HepG2 (cell line): ENCODE measurements at regions not wholly inside any gene's neighbourhood (a gene's known extent, or its start where the extent isn't known, plus 50 kb on each side); places are given as distances from the start of the nearest gene placed in this dataset.

Source experiments
- ATAC-seq: fragments of 200-7000 bp; cut with Tn5 transposase; 3 replicates; pipeline ENCODE4 v1.9.1; 2020; ENCODE audit warnings: mild to moderate bottlenecking, moderate library complexity
- BruUV-seq: library from RNA; stranded (reverse); fragments of 400-500 nt; replicated peaks from 2 replicates; lab custom pipeline; 2021; lab: Mats Ljungman, UMichigan
- CTCF ChIA-PET: fragments of 300-600 bp; formaldehyde crosslinking; extraction: SDS; loops from one replicate; lab custom pipeline; 2021; ENCODE audit warnings: low total read pairs, inconsistent platforms, low intra/inter-chr PET ratio; lab: Yijun Ruan, JAX
- POLR2A ChIA-PET: fragments of 350-600 bp; sonication (Branson Sonifier 250); formaldehyde crosslinking; loops from one replicate; lab custom pipeline; 2020; ENCODE audit warnings: antibody characterized with exemption, inconsistent platforms; lab: Yijun Ruan, JAX
- DNase-seq: peaks from one replicate; pipeline ENCODE4 v3.0.0-alpha.2; 2015; ENCODE audit warnings: low spot score
- FAIRE-seq: peaks from 3 replicates; lab custom pipeline; 2011; peaks lifted over from hg19 to GRCh38; lab: Jason Lieb, UNC
- H2AFZ ChIP-seq: one replicate; pipeline ENCODE4 v1.6.1; 2011; ENCODE audit warnings: low read length, inconsistent platforms
- H3K27ac ChIP-seq: fragments of 300-600 bp; 3 replicates; pipeline ENCODE4 v1.8.0; 2011; ENCODE audit warnings: mixed run types, mild to moderate bottlenecking, mixed read lengths, low read length, inconsistent platforms; ENCODE audit not compliant: insufficient read depth; ENCODE audit errors: extremely low read length
- H3K27me3 ChIP-seq, 2 experiments: fragments of 200-600 bp in 1 of 2; 2 replicates in 1 of 2; 3 replicates in 1 of 2; pipeline versions ENCODE4 v1.6.0 to v1.8.0; 2011; ENCODE audit warnings: low read length in 2 of 2, mild to moderate bottlenecking in 2 of 2, moderate library complexity in 2 of 2, inconsistent platforms in 1 of 2; ENCODE audit not compliant: insufficient read depth in 2 of 2, control insufficient read depth in 1 of 2
- H3K36me3 ChIP-seq, 2 experiments: fragments of 200-600 bp in 1 of 2; replicated peaks in 1 of 2; 2 replicates in 1 of 2; 3 replicates in 1 of 2; pipeline versions ENCODE4 v1.5.1 to v1.8.0; 2011; ENCODE audit warnings: low read length in 2 of 2, inconsistent platforms in 1 of 2; ENCODE audit not compliant: insufficient read depth in 2 of 2, control insufficient read depth in 1 of 2
- H3K4me1 ChIP-seq: 2 replicates; pipeline ENCODE4 v1.5.1; 2012; ENCODE audit warnings: low read length, inconsistent platforms; ENCODE audit not compliant: insufficient read depth
- H3K4me2 ChIP-seq: 2 replicates; pipeline ENCODE4 v1.6.0; 2011; ENCODE audit warnings: low read depth, low read length, inconsistent platforms
- H3K4me3 ChIP-seq, 3 experiments: fragments of 200-600 bp in 1 of 3; sonication (generic), shearing (Covaris generic) in 1 of 3; replicated peaks in 1 of 3; 2 replicates each; pipeline ENCODE4 v1.5.1; 2011 to 2016; ENCODE audit warnings: low read length in 3 of 3, inconsistent platforms in 2 of 3, low read depth in 2 of 3, mild to moderate bottlenecking in 2 of 3, control low read depth in 1 of 3, mixed read lengths in 1 of 3; ENCODE audit not compliant: insufficient read depth in 1 of 3
- H3K79me2 ChIP-seq: one replicate; pipeline ENCODE4 v1.6.1; 2011; ENCODE audit warnings: low read length, inconsistent platforms; ENCODE audit not compliant: insufficient read depth
- H3K9ac ChIP-seq: 2 replicates; pipeline ENCODE4 v1.6.0; 2011; ENCODE audit warnings: mild to moderate bottlenecking, low read depth, low read length, inconsistent platforms; ENCODE audit not compliant: insufficient read depth
- H3K9me3 ChIP-seq: 2 replicates; pipeline ENCODE4 v1.5.1; 2012; ENCODE audit warnings: mild to moderate bottlenecking, low read length
- H4K20me1 ChIP-seq: 2 replicates; pipeline ENCODE4 v1.6.0; 2011; ENCODE audit warnings: inconsistent platforms, mild to moderate bottlenecking, low read length, moderate library complexity; ENCODE audit not compliant: insufficient read depth
- ARNTL ChIP-seq: sonication (generic); formaldehyde crosslinking; IDR thresholded peaks from 2 replicates; pipeline ENCODE4 v1.4.0; 2020; ENCODE audit warnings: mild to moderate bottlenecking, missing genetic modification reagents
- FOXO4 ChIP-seq: sonication (generic); formaldehyde crosslinking; conservative IDR thresholded peaks from 2 replicates; pipeline ENCODE4 v1.8.1; 2023; ENCODE audit warnings: missing genetic modification reagents
- GABPA ChIP-seq, 2 experiments: IDR thresholded peaks; 2 replicates each; pipeline ENCODE4 v1.6.1; 2011 to 2016; ENCODE audit warnings: low read depth in 2 of 2, low read length in 1 of 2, missing biosample characterization in 1 of 2, missing genetic modification characterization in 1 of 2
- GLI4 ChIP-seq: sonication (generic); formaldehyde crosslinking; IDR thresholded peaks from 2 replicates; pipeline ENCODE4 v1.5.1; 2020; ENCODE audit warnings: missing genetic modification reagents, mild to moderate bottlenecking, moderate library complexity, borderline replicate concordance
- GTF2F1 ChIP-seq: fragments of 150-350 bp; IDR thresholded peaks from 2 replicates; pipeline ENCODE4 v1.6.1; 2014; ENCODE audit warnings: low read length
- JDP2 ChIP-seq: sonication (generic); formaldehyde crosslinking; IDR thresholded peaks from 2 replicates; pipeline ENCODE4 v1.8.1; 2022; ENCODE audit warnings: missing genetic modification reagents, borderline replicate concordance
- KAT2B ChIP-seq: fragments of 150-350 bp; IDR thresholded peaks from 2 replicates; pipeline ENCODE4 v1.6.1; 2014; ENCODE audit warnings: low read depth, low read length, borderline replicate concordance
- NFRKB ChIP-seq: fragments of 450-650 bp; IDR thresholded peaks from 2 replicates; pipeline ENCODE4 v1.6.1; 2017
- POLR2AphosphoS2 ChIP-seq: IDR thresholded peaks from 2 replicates; pipeline ENCODE4 v1.6.1; 2011; ENCODE audit warnings: low read depth, low read length, improper control_type of control experiment
- RAD51 ChIP-seq: fragments of 450-650 bp; IDR thresholded peaks from 2 replicates; pipeline ENCODE4 v1.6.1; 2016; ENCODE audit warnings: borderline replicate concordance
- RFX1 ChIP-seq: fragments of 450-650 bp; IDR thresholded peaks from 2 replicates; pipeline ENCODE4 v1.6.1; 2017
- STAG1 ChIP-seq: sonication (generic); formaldehyde crosslinking; IDR thresholded peaks from 2 replicates; pipeline ENCODE4 v1.4.0; 2020; ENCODE audit warnings: missing genetic modification reagents
- TBL1XR1 ChIP-seq: fragments of 150-350 bp; IDR thresholded peaks from 2 replicates; pipeline ENCODE4 v1.6.1; 2014; ENCODE audit warnings: borderline replicate concordance, low read length; ENCODE audit not compliant: partially characterized antibody
- ZBTB14 ChIP-seq: sonication (generic); formaldehyde crosslinking; IDR thresholded peaks from 2 replicates; pipeline ENCODE4 v1.4.0; 2020; ENCODE audit warnings: missing genetic modification reagents
- ZBTB8A ChIP-seq: sonication (generic); formaldehyde crosslinking; IDR thresholded peaks from 2 replicates; pipeline ENCODE4 v1.4.0; 2020; ENCODE audit warnings: mild to moderate bottlenecking, low read depth, missing genetic modification reagents, borderline replicate concordance
- ZFAT ChIP-seq: sonication (generic); formaldehyde crosslinking; conservative IDR thresholded peaks from 2 replicates; pipeline ENCODE4 v1.8.1; 2023; ENCODE audit warnings: missing genetic modification reagents, inconsistent platforms
- ZNF703 ChIP-seq: sonication (generic); formaldehyde crosslinking; IDR thresholded peaks from 2 replicates; pipeline ENCODE4 v1.5.1; 2020; ENCODE audit warnings: missing genetic modification reagents, mild to moderate bottlenecking, moderate library complexity, borderline replicate concordance
- ZNF704 ChIP-seq: sonication (generic); formaldehyde crosslinking; IDR thresholded peaks from 2 replicates; pipeline ENCODE4 v1.8.1; 2023; ENCODE audit warnings: mild to moderate bottlenecking, inconsistent platforms, moderate library complexity, missing genetic modification reagents, borderline replicate concordance
- WGBS: methylation state at CpG from one replicate; pipeline ENCODE4 v1.1.6; 2017; ENCODE audit warnings: low lambda C conversion rate; 5-methylcytosine and 5-hydroxymethylcytosine counted together
- in situ Hi-C: cut with HindIII; loops from 2 replicates; pipeline ENCODE4 v1.10.0; 2017; ENCODE audit warnings: low pct_unique_long_range_greater_than_20kb; ENCODE audit not compliant: extremely low pct_ligation_motif_present
- intact Hi-C: fragments of 100-400 bp; cut with micrococcal nuclease; formaldehyde crosslinking; loops from one replicate; pipeline ENCODE4 v1.10.0; 2022; ENCODE audit not compliant: unreplicated experiment

GRCh38 chr13:103250071-103250470 is 183.9 kb upstream of the SLC10A2 start:
- H4K20me1 ChIP-seq, result no peaks in the 10 kb centered on the region
- DNase-seq (no peak), ATAC-seq (no peak), FAIRE-seq (no peak)
- intact Hi-C loops (no loop called here), in situ Hi-C loops (no loop called here)
- WGBS, result 0% methylated on average over 1 of the region's 1 CpG
- H3K9me3 ChIP-seq, result peaks cover 16% of the 10 kb centered on the region
- no peaks in the 10 kb centered on the region for H3K4me1 ChIP-seq
- H3K4me2 ChIP-seq, result no peak overlapping the region
- H3K9ac ChIP-seq, result no peak overlapping the region
- H3K4me3 ChIP-seq, result no peak overlapping the region
- no peak for TF ChIP-seq JDP2 (CRISPR knock-in tag)
- TF ChIP-seq ZBTB8A, result no peak
- TF ChIP-seq TBL1XR1, result no peak
- no peak for TF ChIP-seq RFX1
- no peak for TF ChIP-seq GTF2F1
- TF ChIP-seq POLR2AphosphoS2, result no peak
- TF ChIP-seq ZNF703, result no peak
- TF ChIP-seq ZBTB14, result no peak
- TF ChIP-seq RAD51, result no peak
- TF ChIP-seq STAG1 (CRISPR knock-in tag), result no peak
- TF ChIP-seq GABPA (IDR thresholded peaks at IDR 0.05; ENCODE audit: low read depth, low read length), result no peak
- no peak for TF ChIP-seq GABPA (CRISPR knock-in tag; IDR thresholded peaks at IDR 0.05; ENCODE audit: low read depth)
- TF ChIP-seq KAT2B, result no peak
- no peak for TF ChIP-seq ZNF704 (CRISPR knock-in tag)
- no peak for TF ChIP-seq NFRKB
- no peak for TF ChIP-seq ZFAT (CRISPR knock-in tag)
- no peak for TF ChIP-seq FOXO4 (CRISPR knock-in tag)
- no peak for TF ChIP-seq ARNTL (CRISPR knock-in tag)
- no peak for TF ChIP-seq GLI4
- no peak overlapping the region for H3K27ac ChIP-seq
- H3K36me3 ChIP-seq, result no peaks in the 10 kb centered on the region
- CTCF ChIA-PET, result no interaction called here
- H3K79me2 ChIP-seq, result no peaks in the 10 kb centered on the region
- H2AFZ ChIP-seq, result no peak overlapping the region
- POLR2A ChIA-PET, result no interaction called here
- no TSS peak for BruUV-seq
- H3K27me3 ChIP-seq, result no peaks in the 10 kb centered on the region
